Stimulated activated CD8-positive, alpha-beta memory T cell treated with anti-CD3 and anti-CD28 coated beads, Interleukin-15, amount 100 ng/mL, for 1 hour (primary cell): ENCODE measurements at regions not wholly inside any gene's neighbourhood (a gene's known extent, or its start where the extent isn't known, plus 50 kb on each side); places are given as distances from the start of the nearest gene placed in this dataset.

Source experiments
- DNase-seq: peaks from one replicate; pipeline ENCODE4 v3.0.0-alpha.2; 2020; ENCODE audit warnings: low read depth

GRCh38 chr15:94177112-94177511 lies 54.2 kb upstream of the MCTP2 start:
- no peak for DNase-seq

DNA sequence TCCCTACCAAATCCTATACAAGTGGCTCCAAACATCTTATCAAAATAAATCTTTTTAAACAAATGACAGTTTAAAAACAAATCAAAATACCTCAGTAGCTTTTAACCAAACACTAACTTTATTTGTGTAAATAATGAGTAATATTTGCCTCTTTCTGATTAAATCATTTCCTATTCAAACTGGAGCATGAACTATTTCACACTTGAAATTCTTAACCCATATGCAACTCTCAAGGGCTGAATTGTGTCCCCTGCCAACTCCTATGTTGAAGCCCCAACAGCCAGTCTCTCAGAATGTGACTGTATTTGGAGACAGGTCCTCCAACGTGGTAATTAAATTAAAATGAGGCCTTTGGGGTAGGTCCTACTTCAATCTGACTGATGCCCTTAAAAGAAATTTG lies 55.9 kb upstream of the MCTP2 start:
- DNase-seq: no peak

DNA sequence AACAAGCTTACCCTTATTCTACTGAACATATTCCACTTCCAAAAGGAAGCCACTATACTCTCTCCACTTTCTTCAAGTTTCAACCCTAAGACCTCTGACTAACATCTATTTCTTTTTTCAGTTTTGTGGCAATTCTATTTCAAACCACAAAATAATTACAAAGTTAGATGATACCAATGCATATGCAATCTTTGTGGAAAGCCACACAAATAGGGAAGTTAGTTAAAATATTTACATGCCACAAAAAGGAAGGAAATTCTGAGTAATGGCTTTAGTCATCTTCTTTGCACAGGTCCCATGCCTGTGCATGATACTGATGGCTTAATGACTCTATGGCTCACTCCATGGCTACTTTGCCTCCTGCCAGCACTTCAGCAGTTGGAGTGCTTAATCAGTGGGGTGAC lies 57.0 kb upstream of the MCTP2 start:
- no peak for DNase-seq

- DNase-seq: no peak
Measured at GRCh38 chr15:94168250-94168649, 63.1 kb upstream of the MCTP2 start.

DNA sequence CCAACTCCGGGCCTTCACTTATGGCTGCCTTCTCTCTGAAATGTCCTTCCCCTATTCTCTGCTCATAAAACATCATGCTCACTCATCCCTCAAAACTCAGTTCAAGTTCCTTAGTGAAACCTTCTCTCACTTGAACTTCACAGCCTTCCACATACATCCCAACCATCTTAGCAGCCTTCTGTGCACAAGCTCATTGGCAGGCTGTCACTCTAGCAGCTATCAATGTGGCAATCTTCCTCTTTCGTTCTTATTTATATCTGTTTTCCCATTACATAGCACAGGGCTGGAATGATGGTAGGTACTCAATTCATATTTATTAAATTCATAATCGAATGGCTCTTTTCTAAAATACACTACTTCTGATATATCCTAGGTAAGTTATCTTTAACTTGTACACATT lies 66.4 kb upstream of the MCTP2 start:
- DNase-seq: no peak

DNA sequence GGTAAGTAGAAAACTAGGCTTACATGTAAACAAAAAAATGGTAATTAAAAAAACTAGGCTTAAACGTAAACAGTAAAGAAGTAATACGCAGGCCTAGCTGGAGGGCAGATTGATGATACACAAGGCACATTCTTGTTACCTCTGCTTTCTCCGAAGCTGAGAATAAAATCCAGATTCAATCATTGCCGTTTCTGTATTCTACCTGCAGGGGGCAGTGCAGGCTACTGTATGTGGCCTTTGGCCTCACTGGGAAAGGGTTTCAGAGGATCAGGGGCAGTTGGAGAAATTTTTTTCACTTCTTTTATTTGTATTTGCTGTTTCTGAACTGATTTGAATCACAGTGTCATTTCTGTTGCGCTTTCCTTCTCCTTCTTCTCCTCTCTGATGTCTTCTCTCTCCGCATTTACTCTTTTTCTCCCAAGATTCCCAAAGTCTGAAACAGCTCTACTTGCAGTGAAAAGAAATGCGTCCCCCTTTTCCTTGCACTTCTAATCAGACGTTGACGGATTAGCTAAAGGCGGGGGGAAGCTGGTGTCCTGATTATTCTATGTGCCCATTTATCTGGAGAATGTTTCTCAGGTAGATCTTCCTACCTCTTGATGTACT lies 67.1 kb upstream of the MCTP2 start:
- peak; percentile 25 for DNase-seq

DNA sequence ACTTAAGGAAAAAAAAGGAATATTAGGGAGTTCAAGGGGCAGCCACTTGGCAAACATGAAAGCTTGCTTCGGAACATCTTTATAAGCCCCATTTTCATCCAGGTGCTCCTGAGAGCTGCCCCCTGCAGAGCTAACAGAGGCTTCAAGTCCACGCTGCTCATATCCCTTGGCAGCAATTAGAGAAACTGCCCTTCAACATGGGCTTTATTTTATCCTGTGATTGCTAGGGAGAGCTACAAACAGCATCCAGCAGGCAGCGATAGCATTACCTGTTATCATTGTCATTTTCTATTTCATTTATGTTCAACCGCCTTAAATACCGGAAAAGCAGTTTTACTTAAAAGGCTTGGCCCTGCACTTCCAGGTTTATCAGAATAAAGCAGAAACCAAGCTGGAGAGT lies 68.4 kb upstream of the MCTP2 start:
- no peak for DNase-seq

DNA sequence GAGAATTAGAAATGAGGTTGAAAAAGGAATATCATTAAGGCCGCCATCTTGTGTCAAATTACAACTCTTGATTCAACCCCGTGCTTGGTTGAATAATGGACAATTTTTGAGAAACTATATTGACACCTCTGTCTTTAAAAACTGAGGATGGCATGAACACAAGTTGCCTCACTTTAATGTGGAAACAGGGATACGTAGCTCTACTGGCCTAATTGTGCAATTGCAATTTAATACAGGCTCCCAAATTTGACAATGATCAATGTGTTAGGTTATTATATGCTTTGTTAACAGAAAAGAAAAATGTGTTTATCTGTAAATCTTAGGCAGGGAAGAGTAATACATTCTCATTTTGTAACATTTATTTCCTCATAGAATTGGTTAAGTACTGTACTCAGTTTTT lies 77.1 kb upstream of the MCTP2 start:
- DNase-seq: no peak

DNA sequence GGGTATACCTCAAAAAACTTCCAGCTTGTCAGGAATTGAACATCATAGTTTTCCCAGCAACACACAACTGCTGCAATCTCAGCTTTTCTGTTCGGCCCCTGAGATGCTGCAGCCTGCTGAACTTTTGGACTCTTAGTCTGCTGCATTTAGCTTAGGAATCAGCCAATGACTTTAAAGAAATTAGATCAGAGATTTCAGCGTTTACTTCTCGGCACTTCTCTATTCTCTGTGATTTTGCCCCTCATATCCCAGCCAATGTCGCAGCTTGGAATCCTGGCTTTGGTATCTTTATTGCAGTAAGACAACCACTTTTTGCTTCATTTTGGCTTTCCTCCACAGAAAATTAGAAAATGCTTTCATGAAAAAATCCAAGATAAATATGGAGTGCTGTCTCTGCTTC lies 86.3 kb upstream of the MCTP2 start:
- DNase-seq: no peak

GRCh38 chr15:94141802-94142201 lies 89.6 kb upstream of the MCTP2 start:
- no peak for DNase-seq

GRCh38 chr15:94135486-94136147 lies 95.7 kb upstream of the MCTP2 start:
- no peak for DNase-seq

GRCh38 chr15:94131875-94132274 lies 99.5 kb upstream of the MCTP2 start:
- no peak for DNase-seq

DNA sequence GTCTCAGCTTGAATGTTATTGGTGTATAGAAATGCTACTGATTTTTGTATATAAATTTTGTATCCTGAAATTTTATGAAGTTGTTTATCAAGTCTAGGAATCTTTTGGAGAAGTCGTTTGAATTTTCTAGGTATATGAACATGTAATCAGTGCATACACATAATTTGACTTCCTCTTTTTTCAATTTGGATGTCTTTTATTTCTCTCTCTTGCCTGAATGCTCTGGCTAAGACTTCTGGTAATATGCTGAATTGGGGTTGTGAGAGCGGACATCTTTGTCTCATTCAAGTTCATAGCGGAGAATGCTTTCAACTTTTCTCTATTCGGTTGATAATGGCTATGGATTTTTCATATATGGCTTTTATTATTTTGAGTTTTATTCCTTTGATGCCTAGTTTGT lies 100.9 kb upstream of the MCTP2 start:
- no peak for DNase-seq

DNA sequence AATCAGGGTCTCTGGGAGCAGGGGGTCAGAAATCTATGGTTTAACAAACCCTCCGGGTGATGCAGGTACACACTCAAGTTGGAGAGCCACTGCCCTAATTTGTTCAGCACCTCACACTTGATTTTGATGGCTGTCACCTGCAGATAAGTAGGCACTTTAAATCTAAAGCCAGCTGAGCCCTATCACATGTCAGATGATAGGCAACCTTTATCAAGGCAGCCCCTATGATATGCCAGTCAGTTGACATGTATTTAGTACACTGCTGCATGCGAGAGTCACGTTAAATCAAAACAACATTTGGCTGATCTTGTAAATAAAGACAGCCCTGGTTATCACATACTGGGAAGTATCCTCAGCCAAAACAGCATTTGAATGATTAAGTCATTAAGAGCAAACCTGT lies 104.4 kb upstream of the MCTP2 start:
- DNase-seq: no peak

GRCh38 chr15:94125698-94126097 lies 105.7 kb upstream of the MCTP2 start:
- DNase-seq: no peak

DNA sequence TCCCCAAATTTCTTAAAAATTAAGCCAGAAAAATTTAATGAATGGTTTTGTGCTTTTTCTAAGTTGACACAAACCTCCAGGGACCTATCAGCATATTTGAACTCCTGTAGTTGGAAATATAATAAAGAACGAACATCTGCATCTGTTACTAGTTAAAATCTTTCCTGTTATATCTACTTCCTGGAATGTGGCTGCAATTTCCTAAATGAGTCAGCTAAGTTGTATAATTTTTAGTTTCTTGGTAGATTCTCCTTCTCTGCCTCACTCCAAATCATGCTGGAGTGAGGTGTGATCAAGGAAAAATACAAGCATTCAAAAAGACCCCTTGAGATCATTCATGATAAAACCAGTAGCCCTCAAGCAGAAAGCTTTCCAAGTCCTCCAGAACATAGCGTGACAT lies 106.2 kb upstream of the MCTP2 start:
- DNase-seq: no peak

DNA sequence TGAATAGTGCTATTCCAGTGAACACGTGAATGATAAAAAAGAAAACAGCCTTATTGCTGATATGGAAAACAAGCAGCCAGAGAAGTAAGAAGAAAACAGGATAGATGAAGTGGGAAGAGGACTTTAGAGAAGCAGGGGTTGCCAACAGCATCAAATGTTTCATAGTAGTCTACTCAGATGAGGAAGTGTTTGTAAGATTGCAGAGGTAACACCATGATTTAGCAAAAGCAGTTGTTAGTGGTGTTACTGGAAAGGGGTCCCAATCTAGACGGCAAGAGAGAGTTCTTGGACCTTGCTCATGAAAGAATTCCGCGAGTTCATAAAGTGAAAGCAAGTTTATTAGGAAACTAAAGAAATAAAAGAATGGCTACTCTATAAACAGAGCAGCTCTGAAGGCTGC lies 108.8 kb upstream of the MCTP2 start:
- DNase-seq: no peak

DNA sequence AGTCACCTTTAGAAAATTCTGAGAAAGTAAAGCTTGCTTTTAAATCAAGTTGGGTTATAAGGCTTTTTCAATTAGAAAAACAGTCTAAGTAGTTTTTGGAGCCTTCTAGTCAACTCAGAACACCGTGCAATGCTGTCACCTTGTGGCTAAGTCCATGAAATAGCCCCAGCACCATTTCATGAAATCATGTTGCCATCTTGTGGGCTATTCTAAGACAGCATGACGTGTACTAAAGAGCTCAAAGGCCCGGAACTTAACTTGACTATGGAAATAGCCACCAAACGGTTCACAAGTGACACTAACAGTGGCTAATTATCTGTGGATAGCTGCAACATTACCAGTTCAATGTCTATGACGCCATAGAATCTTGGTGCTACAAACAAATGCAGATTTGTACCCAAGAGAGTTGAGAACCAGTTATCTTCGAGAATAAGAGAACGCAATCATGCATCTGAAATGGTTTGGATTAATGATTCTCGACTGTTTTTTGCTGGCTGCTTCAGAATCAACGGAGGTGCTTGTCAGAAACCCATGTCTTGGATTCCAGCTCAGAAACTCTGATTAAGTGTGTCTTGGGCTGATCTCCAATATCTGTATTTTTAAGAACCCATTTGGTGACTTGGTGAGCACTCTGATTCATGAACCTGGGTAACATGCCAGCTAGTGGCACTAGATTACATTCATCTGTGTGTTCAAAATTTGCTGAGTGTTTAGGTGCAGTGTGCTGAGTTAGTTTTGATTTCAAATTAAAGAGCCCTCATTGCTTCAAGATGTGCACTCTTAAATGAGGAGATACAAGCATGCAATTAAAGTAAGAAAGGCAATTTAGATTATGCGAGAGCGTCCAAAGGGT lies 111.2 kb upstream of the MCTP2 start:
- DNase-seq: no peak

GRCh38 chr15:94119298-94119811 lies 112.0 kb upstream of the MCTP2 start:
- DNase-seq: no peak

- DNase-seq: no peak
Measured at GRCh38 chr15:94110476-94111130, 120.8 kb upstream of the MCTP2 start.

DNA sequence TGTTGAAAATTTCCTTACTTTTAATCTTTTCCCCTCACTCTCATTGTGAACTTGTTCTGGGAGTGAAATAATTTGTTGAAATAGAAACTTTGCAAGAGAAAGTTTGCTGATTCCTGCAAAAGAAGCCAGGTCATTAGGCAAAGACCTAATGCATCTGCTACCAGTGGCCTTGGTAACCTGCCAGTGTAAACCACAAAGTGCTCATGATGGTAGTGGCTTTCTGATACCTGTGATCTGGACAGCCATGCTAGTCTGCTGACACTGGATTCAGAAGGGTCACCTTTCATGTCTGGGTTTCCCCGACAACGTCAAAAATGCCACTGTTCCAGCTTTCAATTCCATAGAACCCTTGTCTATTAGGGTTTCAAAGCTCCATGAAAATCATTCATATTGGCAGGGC lies 123.7 kb upstream of the MCTP2 start:
- DNase-seq: no peak

- no peak for DNase-seq
Measured at GRCh38 chr15:94105760-94106159, 125.6 kb upstream of the MCTP2 start.

DNA sequence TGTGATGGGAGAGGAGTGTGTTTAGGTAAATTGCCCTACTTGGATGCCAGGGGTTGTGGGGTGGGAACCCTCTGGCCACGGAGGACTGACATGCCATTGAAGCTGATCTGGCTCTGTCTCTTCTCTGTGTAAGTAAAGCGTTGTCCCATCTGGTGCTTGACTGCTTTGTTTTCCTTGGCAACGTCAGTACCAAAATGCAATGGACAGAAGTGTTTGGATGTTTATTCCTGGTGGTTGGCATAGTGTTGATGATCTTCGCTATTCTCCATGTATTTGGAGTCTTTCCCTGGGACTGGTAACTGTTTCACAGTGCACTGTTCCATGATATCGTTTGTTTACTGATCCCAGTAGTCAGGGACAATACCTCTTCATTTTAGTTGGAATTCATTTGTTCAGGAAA lies 130.5 kb upstream of the MCTP2 start:
- DNase-seq: no peak
